HG02973 (cell line): ENCODE measurements at regions not wholly inside any gene's neighbourhood (a gene's known extent, or its start where the extent isn't known, plus 50 kb on each side); places are given as distances from the start of the nearest gene placed in this dataset.

Experiments
- ATAC-seq: cut with Tn5 transposase; IDR thresholded peaks from one replicate; pipeline ENCODE4 v1.9.1; 2021; ENCODE audit warnings: moderate library complexity; ENCODE audit not compliant: unreplicated experiment

GRCh38 chr3:182732232-182733015 is 60.9 kb upstream of the ATP11B start:
- ATAC-seq: no peak

GRCh38 chr3:182735672-182736071 is 57.6 kb upstream of the ATP11B start:
- no peak for ATAC-seq

- ATAC-seq: no peak
Observed at GRCh38 chr3:182737825-182738224, 55.5 kb upstream of the ATP11B start.

GRCh38 chr3:182738583-182739411 is 54.5 kb upstream of the ATP11B start:
- ATAC-seq: no peak

- no peak for ATAC-seq
Observed at GRCh38 chr3:182739619-182740018, 53.7 kb upstream of the ATP11B start.

- ATAC-seq: no peak
Observed at GRCh38 chr3:182740710-182741109, 52.6 kb upstream of the ATP11B start.

DNA sequence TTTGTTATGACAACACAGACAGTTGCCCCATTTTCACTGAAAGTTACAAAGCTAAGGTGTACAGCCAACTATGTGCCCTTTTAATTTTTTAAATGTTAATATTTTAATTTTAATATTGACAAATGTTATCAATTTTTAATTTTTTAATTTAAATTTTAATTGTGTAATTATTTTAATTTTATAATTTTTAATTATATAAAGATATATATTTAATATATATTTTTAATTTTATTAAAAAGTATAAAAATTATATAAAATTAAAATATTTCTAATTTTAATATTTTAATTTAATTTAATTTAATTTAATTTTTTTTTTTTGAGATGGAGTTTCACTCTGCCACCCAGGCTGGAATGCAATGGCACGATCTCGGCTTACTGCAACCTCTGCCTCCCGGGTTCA is 52.1 kb upstream of the ATP11B start:
- ATAC-seq: no peak
